Heart right ventricle (tissue), 16 donors: ENCODE measurements at regions not wholly inside any gene's neighbourhood (a gene's known extent, or its start where the extent isn't known, plus 50 kb on each side); places are given as distances from the start of the nearest gene placed in this dataset.

Experiments used
- ATAC-seq, 8 donors: fragments of 200-7000 bp; cut with Tn5 transposase; one replicate each; pipeline ENCODE4 v1.9.1; 2020; ENCODE audit warnings: mild to moderate bottlenecking in 8 of 8, moderate library complexity in 8 of 8, moderate number of reproducible peaks in 1 of 8
- DNase-seq, 2 donors: peaks; one replicate each; pipeline ENCODE4 v3.0.0-alpha.2; 2020
- H3K27ac ChIP-seq, 10 donors: fragments of 200-600 bp; sonication (generic) in 2 of 10; one replicate each; pipeline versions ENCODE4 v1.5.0 to v1.8.0; 2020 to 2022; ENCODE audit warnings: mild to moderate bottlenecking in 3 of 10
- H3K27me3 ChIP-seq, 7 donors: fragments of 200-600 bp; one replicate each; pipeline ENCODE4 v1.8.0; 2021 to 2022; ENCODE audit warnings: mild to moderate bottlenecking in 2 of 7
- H3K36me3 ChIP-seq, 9 donors: fragments of 200-600 bp; sonication (generic) in 1 of 9; one replicate each; pipeline versions ENCODE4 v1.5.0 to v1.8.0; 2020 to 2022; ENCODE audit warnings: mild to moderate bottlenecking in 2 of 9
- H3K4me1 ChIP-seq, 9 donors: fragments of 200-600 bp; sonication (generic) in 1 of 9; one replicate each; pipeline versions ENCODE4 v1.5.0 to v1.8.0; 2020 to 2022; ENCODE audit warnings: mild to moderate bottlenecking in 4 of 9
- H3K4me3 ChIP-seq, 10 donors: fragments of 200-600 bp; sonication (generic) in 2 of 10; one replicate each; pipeline versions ENCODE4 v1.5.0 to v1.8.0; 2020 to 2022; ENCODE audit warnings: mild to moderate bottlenecking in 7 of 10, moderate library complexity in 2 of 10
- H3K9me3 ChIP-seq, 11 donors: fragments of 200-600 bp in 10 of 11; sonication (generic) in 2 of 11; one replicate each; pipeline versions ENCODE4 v1.5.0 to v1.8.0; 2013 to 2022; ENCODE audit warnings: mild to moderate bottlenecking in 2 of 11, control low read depth in 1 of 11, moderate library complexity in 1 of 11
- WGBS, 2 donors: extraction: QIAGEN DNeasy Blood & Tissue Kit; methylation state at CpG; one replicate each; pipeline ENCODE4 v1.1.7; 2013; ENCODE audit warnings: inconsistent platforms in 1 of 2; 5-methylcytosine and 5-hydroxymethylcytosine counted together
- intact Hi-C, 10 donors: fragments of 100-400 bp; cut with DNase I; formaldehyde crosslinking; loops; one replicate each; pipeline versions ENCODE4 v1.11.1 to v1.14.2; 2022
- TF ChIP-seq, protein P1 (sequence below), 9 donors: fragments of 200-600 bp; sonication (generic) in 2 of 9; IDR thresholded peaks; one replicate each; pipeline versions ENCODE4 v1.5.0 to v1.8.0; 2021 to 2022; ENCODE audit warnings: antibody characterized with exemption in 9 of 9, mild to moderate bottlenecking in 5 of 9, moderate library complexity in 1 of 9
- donor health status: Arrhythmogenic right ventricular cardiomyopathy.
- donor health status: ischemic (EF 13 %, LVEDD 7.1; RV severe dilation, severe dysfunction).
- donor health status: healthy with polysubstance abuse.
- donor health status: DM: no; HTN: yes; CAD: no.
- donor health status: DM: no; HTN: no; CAD: no.
- donor health status: ischemic (EF 25% LVEDD 6.9; RV normal size, moderate dysfunction).
- donor health status: ischemic (EF 25% LVEDD 5.7; RV mildly dilated, moderate dysfunction).
- donor health status: healthy.
- donor health status: DM: yes; HTN: yes; CAD: no.
- donor health status: Ischemic cardiomyopathy.
- donor health status: ischemic (EF 35%, LVEDD 5.7; RV mildly dilated, moderate dysfunction).
- donor health status: nonischemic (EF 11% LVEDD 7.7; RV severe dilation, severe dysfunction).
- donor health status: DM: yes; HTN: yes; CAD: no.
- donor health status: PGD.
- donor health status: ischemic (EF 29% LVEDD 5.4; RV normal size, mild dysfunction).
- donor health status: nonischemic (EF 23%, LVEDD 6.1; RV moderate dilation, normal function).

DNA sequence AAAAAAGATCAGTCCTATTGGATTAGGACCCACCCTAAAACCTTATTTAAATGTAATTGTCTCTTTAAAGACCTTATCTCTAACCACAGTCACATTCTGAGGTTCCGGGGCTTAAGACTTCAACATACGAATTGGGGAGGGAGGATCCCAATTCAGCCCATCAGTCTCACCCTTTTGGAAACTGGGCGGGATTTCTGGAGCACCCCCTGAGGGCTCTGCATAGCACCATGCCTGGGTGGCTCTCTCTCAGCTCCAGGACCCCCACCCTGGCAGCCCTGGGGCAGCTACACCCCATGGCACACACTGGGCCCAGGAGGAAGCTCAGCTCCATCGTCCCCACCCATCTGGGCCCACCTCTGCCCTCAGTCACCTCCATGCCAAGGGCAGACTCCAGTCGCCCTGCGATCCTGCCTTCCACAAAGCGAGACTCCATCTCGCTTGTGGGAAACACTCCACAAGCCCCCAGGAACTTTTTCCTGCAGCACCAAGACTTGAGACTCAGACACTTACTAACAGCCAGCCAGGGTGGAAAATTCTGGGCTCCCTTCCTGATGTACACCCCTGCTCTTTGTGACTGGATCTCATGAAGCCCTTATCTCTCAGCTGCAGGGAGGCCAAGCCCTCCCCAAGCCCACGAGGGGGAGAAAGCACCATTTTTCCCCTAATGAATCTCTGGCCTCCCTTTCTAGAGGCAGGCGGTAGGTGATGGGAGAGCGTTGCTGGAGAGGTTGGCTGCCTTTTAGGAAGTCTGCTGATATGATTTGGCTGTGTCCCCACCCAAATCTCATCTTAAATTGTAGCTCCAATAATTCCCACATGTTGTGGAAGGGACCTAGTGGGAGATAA lies 90.8 kb upstream of the KDM7A start:
- H3K9me3 ChIP-seq = no peaks in the 10 kb centered on the region
- 83 to 86% methylated on average over 11 of the region's 11 CpGs for WGBS, 2 donors
- no peak overlapping the region for H3K4me3 ChIP-seq
- DNase-seq (no peak), ATAC-seq (no peak)
- no peaks in the 10 kb centered on the region for H3K36me3 ChIP-seq
- TF ChIP-seq, protein P1, sequence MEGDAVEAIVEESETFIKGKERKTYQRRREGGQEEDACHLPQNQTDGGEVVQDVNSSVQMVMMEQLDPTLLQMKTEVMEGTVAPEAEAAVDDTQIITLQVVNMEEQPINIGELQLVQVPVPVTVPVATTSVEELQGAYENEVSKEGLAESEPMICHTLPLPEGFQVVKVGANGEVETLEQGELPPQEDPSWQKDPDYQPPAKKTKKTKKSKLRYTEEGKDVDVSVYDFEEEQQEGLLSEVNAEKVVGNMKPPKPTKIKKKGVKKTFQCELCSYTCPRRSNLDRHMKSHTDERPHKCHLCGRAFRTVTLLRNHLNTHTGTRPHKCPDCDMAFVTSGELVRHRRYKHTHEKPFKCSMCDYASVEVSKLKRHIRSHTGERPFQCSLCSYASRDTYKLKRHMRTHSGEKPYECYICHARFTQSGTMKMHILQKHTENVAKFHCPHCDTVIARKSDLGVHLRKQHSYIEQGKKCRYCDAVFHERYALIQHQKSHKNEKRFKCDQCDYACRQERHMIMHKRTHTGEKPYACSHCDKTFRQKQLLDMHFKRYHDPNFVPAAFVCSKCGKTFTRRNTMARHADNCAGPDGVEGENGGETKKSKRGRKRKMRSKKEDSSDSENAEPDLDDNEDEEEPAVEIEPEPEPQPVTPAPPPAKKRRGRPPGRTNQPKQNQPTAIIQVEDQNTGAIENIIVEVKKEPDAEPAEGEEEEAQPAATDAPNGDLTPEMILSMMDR (IDR thresholded peaks at IDR 0.05) = no peak
- no peak overlapping the region for H3K27ac ChIP-seq
- H3K27me3 ChIP-seq = peaks cover 0 to 3% (median 0%) of the 10 kb centered on the region in 7 donors
- intact Hi-C loops = no loop called here
- H3K4me1 ChIP-seq = peaks cover 0 to 8% (median 0%) of the 10 kb centered on the region in 9 donors

DNA sequence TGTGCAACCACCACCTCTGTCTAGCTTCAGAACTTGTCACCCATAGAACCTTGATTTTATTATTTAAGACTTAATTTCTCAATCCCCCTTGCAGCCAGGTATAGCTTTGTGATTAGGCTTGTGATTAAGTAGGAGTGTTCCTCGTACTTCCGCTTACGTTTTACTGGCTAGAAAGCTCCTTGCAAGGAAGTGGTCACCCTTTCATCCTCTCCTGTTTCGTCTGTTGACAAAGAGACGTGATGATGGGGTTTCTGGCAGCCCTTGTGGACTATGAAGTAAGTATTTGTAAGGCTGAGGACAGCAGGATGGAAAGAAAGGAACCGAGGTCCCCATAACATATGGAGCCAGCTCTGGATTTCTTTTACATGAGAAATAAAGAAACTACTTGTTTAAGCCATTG lies 86.5 kb upstream of the KDM7A start:
- intact Hi-C loops = no loop called here
- no peak for ATAC-seq
- peaks cover 0 to 22% (median 5%) of the 10 kb centered on the region in 9 donors for H3K4me1 ChIP-seq
- no peak overlapping the region for H3K27ac ChIP-seq
- H3K4me3 ChIP-seq = no peak overlapping the region
- no peaks in the 10 kb centered on the region for H3K9me3 ChIP-seq
- H3K36me3 ChIP-seq = no peaks in the 10 kb centered on the region
- TF ChIP-seq, protein P1 (IDR thresholded peaks at IDR 0.05) = no peak
- WGBS, 2 donors = 72 to 77% methylated on average over 6 of the region's 6 CpGs
- no peak for DNase-seq
- H3K27me3 ChIP-seq = peaks cover 0 to 3% (median 0%) of the 10 kb centered on the region in 7 donors

DNA sequence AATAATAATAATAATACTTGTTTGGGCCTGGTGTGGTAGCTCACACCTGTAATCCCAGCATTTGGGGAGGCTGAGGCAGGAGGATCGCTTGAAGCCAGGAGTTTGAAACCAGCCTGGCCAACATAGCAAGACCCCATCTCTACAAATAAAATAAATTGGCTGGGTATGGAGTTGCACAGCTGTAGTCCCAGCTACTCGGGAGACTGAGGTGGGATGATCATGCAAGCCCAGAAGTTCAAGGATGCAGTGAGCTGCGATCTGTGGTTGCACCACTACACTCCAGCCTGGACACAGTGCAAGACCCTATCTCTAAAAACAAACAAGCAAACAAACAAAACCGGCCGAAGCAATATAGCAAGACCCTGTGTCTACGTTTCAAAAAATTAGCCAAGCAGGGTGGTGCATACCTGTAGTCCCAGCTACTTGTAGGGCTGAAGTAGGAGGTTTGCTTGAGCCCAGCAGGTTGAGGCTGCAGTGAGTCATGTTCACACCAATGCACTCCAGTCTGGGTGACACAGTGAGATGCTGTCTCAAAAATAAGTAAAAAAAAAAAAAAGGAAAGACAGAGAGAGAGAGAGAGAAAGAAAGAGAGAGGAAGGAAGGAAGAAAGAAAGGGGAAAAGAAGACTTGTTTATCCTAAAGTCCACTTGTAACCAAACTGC lies 85.6 kb upstream of the KDM7A start:
- peaks cover 0 to 22% (median 5%) of the 10 kb centered on the region in 9 donors for H3K4me1 ChIP-seq
- peaks cover 0 to 3% (median 0%) of the 10 kb centered on the region in 11 donors for H3K9me3 ChIP-seq
- TF ChIP-seq, protein P1 (IDR thresholded peaks at IDR 0.05) = no peak
- no peaks in the 10 kb centered on the region for H3K36me3 ChIP-seq
- ATAC-seq (no peak), DNase-seq (no peak)
- no peak overlapping the region for H3K27ac ChIP-seq
- intact Hi-C loops = no loop called here
- WGBS, 2 donors = 92 to 94% methylated on average over 6 of the region's 6 CpGs
- peaks cover 0 to 3% (median 0%) of the 10 kb centered on the region in 7 donors for H3K27me3 ChIP-seq
- H3K4me3 ChIP-seq = no peak overlapping the region

DNA sequence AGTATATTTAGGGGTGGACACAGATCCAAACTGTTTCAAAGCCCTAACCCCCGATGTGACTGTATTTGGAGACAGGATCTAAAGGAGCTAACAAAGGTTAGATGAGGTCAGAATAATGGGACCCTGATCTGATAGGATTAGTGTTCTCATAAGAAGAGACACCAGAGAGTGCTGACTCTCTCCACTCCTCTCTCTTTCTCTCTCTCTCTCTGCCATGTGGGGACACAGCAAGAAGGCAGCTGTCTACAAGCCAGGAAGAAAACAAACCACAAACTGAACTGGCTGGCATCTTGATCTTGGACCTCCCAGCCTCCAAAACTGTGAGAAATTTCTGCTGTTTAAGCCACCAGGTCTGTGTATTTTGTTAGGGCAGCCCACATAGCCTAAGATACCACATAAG lies 84.7 kb upstream of the KDM7A start:
- no peak overlapping the region for H3K4me3 ChIP-seq
- H3K9me3 ChIP-seq = peaks cover 0 to 7% (median 0%) of the 10 kb centered on the region in 11 donors
- WGBS, 2 donors = 55 to 82% methylated on average over 1 of the region's 1 CpG
- intact Hi-C loops = no loop called here
- peaks cover 0 to 3% (median 0%) of the 10 kb centered on the region in 7 donors for H3K27me3 ChIP-seq
- ATAC-seq = no peak
- peaks cover 0 to 22% (median 5%) of the 10 kb centered on the region in 9 donors for H3K4me1 ChIP-seq
- no peaks in the 10 kb centered on the region for H3K36me3 ChIP-seq
- H3K27ac ChIP-seq = peak overlapping the region in 7 of 10 donors; percentile 25 to 66 (median 39)
- DNase-seq = no peak
- TF ChIP-seq, protein P1 (IDR thresholded peaks at IDR 0.05) = no peak
